Caco-2 (cell line): ENCODE measurements at regions not wholly inside any gene's neighbourhood (a gene's known extent, or its start where the extent isn't known, plus 50 kb on each side); places are given as distances from the start of the nearest gene placed in this dataset.
A peak's percentile ranks its signal among the peaks of the same experiment; 100 is the strongest.

Experiments used
- BruUV-seq: library from RNA; stranded (reverse); fragments of 400-500 nt; replicated peaks from 2 replicates; lab custom pipeline; 2021; lab: Mats Ljungman, UMichigan
- CTCF ChIA-PET: fragments of 300-600 bp; sonication (Branson Sonifier 250); formaldehyde crosslinking; loops from one replicate; lab custom pipeline; 2022; ENCODE audit warnings: antibody characterized with exemption; lab: Charles Lee
- POLR2A ChIA-PET: fragments of 300-600 bp; sonication (Branson Sonifier 250); formaldehyde crosslinking; loops from one replicate; lab custom pipeline; 2022; ENCODE audit warnings: antibody characterized with exemption; lab: Charles Lee
- DNase-seq, 2 experiments: peaks; one replicate each; pipeline versions ENCODE4 v3.0.0 to v3.0.0-alpha.2; 2020 to 2022
- H3K27me3 ChIP-seq: replicated peaks from 2 replicates; pipeline ENCODE4 v1.6.0; 2011; ENCODE audit warnings: low read length; ENCODE audit not compliant: control insufficient read depth, insufficient read depth
- H3K36me3 ChIP-seq: 2 replicates; pipeline ENCODE4 v1.5.1; 2011; ENCODE audit warnings: low read length; ENCODE audit not compliant: control insufficient read depth, insufficient read depth
- H3K4me1 ChIP-seq: fragments of 250-450 bp; sonication (Bioruptor Pico); 2 replicates; pipeline ENCODE4 v1.5.1; 2020; ENCODE audit warnings: mild to moderate bottlenecking
- H3K4me3 ChIP-seq: 2 replicates; pipeline ENCODE4 v1.5.1; 2011; ENCODE audit warnings: low read depth, mild to moderate bottlenecking, control low read depth, low read length
- H3K9me3 ChIP-seq: fragments of 250-450 bp; sonication (Bioruptor Pico); 2 replicates; pipeline ENCODE4 v1.5.1; 2020; ENCODE audit warnings: mild to moderate bottlenecking, moderate library complexity
- H3K27ac Mint-ChIP-seq: one replicate; pipeline ENCODE4 v1.8.0; 2022; ENCODE audit warnings: mixed read lengths; ENCODE audit not compliant: unreplicated experiment
- H3K27me3 Mint-ChIP-seq: one replicate; pipeline ENCODE4 v1.8.0; 2022; ENCODE audit warnings: mixed read lengths; ENCODE audit not compliant: insufficient read depth, unreplicated experiment
- H3K36me3 Mint-ChIP-seq: one replicate; pipeline ENCODE4 v1.8.0; 2022; ENCODE audit warnings: mild to moderate bottlenecking, mixed read lengths; ENCODE audit not compliant: insufficient read depth, unreplicated experiment
- H3K4me1 Mint-ChIP-seq: one replicate; pipeline ENCODE4 v1.8.0; 2022; ENCODE audit warnings: low read depth, mixed read lengths; ENCODE audit not compliant: unreplicated experiment
- H3K4me3 Mint-ChIP-seq: one replicate; pipeline ENCODE4 v1.8.0; 2022; ENCODE audit warnings: mild to moderate bottlenecking, moderate library complexity, mixed read lengths; ENCODE audit not compliant: unreplicated experiment
- H3K9me3 Mint-ChIP-seq: one replicate; pipeline ENCODE4 v1.8.0; 2022; ENCODE audit warnings: mixed read lengths; ENCODE audit not compliant: unreplicated experiment
- intact Hi-C: fragments of 100-400 bp; cut with micrococcal nuclease; formaldehyde crosslinking; loops from one replicate; pipeline ENCODE4 v1.10.0; 2022; ENCODE audit not compliant: unreplicated experiment
- TF ChIP-seq, protein P1 (sequence below), 2 experiments: fragments of 200-600 bp in 1 of 2; IDR thresholded peaks; 1 replicate in 1 of 2; 2 replicates in 1 of 2; pipeline versions ENCODE4 v1.5.1 to v1.8.0; 2011 to 2022; ENCODE audit warnings: antibody characterized with exemption in 1 of 2, control low read depth in 1 of 2, inconsistent platforms in 1 of 2, low read depth in 1 of 2, low read length in 1 of 2, mild to moderate bottlenecking in 1 of 2, moderate library complexity in 1 of 2; ENCODE audit not compliant: insufficient read depth in 1 of 2, severe bottlenecking in 1 of 2, unreplicated experiment in 1 of 2

DNA sequence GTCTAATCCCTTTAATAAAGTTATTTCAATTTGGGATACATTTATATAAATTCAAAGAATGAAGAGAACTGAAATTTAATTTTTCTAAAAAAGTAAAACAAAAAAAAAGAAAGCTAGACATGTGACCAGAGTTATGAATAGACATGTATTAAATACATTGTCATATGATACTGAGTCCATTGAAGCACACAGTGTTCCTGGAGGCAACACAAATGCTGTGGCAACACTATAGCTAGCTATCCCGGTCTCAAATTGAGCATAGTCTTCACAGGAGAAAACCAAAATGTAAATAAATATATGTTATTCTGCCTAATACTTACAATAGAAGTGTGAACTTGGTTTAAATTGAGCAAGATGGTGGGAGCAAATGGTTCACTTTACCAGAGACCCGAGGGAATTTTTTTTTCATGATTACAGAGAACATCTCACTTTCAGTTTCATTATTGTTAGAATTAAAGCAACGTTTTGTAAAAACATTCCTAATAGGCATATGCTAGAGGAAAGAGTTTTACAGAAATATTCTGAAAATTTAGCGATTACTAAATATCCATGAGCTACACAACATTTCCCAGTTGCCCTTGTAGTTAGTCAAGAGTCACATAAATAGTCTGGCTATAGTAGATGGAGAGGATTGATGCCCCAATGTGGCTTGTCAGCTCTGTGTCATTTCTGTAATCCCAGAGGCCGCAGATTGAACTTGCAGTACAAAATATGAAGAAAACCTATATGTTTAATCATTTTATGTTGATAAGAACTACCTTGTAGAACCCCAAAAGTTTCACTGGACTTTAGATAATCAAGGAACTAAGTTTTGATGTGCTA, 775.7 kb upstream of the SPRY2 start:
- ChIA-PET POLR2A (no interaction called here), CTCF (no interaction called here)
- no peaks in the 10 kb centered on the region for H3K36me3 Mint-ChIP-seq
- H3K4me1 Mint-ChIP-seq, result no peaks in the 10 kb centered on the region
- DNase-seq, result no peak
- Histone ChIP-seq H3K36me3 (no peaks in the 10 kb centered on the region), H3K9me3 (no peaks in the 10 kb centered on the region), H3K4me1 (no peaks in the 10 kb centered on the region), H3K4me3 (no peak overlapping the region), H3K27me3 (no peaks in the 10 kb centered on the region)
- no peak overlapping the region for H3K27ac Mint-ChIP-seq
- H3K27me3 Mint-ChIP-seq, result no peaks in the 10 kb centered on the region
- no TSS peak for BruUV-seq
- no peaks in the 10 kb centered on the region for H3K9me3 Mint-ChIP-seq
- TF ChIP-seq, protein P1, sequence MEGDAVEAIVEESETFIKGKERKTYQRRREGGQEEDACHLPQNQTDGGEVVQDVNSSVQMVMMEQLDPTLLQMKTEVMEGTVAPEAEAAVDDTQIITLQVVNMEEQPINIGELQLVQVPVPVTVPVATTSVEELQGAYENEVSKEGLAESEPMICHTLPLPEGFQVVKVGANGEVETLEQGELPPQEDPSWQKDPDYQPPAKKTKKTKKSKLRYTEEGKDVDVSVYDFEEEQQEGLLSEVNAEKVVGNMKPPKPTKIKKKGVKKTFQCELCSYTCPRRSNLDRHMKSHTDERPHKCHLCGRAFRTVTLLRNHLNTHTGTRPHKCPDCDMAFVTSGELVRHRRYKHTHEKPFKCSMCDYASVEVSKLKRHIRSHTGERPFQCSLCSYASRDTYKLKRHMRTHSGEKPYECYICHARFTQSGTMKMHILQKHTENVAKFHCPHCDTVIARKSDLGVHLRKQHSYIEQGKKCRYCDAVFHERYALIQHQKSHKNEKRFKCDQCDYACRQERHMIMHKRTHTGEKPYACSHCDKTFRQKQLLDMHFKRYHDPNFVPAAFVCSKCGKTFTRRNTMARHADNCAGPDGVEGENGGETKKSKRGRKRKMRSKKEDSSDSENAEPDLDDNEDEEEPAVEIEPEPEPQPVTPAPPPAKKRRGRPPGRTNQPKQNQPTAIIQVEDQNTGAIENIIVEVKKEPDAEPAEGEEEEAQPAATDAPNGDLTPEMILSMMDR (IDR thresholded peaks at IDR 0.05; ENCODE audit: insufficient read depth in 1 of 2, low read depth in 1 of 2, low read length in 1 of 2, severe bottlenecking in 1 of 2, unreplicated experiment in 1 of 2), result no peak
- no peak overlapping the region for H3K4me3 Mint-ChIP-seq
- intact Hi-C loops, result no loop called here

- Mint-ChIP-seq H3K4me1 (peaks cover 26% of the 10 kb centered on the region), H3K27me3 (no peaks in the 10 kb centered on the region), H3K27ac (no peak overlapping the region), H3K36me3 (no peaks in the 10 kb centered on the region), H3K4me3 (no peak overlapping the region), H3K9me3 (no peaks in the 10 kb centered on the region)
- POLR2A ChIA-PET, result no interaction called here
- TF ChIP-seq, protein P1 (IDR thresholded peaks at IDR 0.05; ENCODE audit: insufficient read depth in 1 of 2, low read depth in 1 of 2, low read length in 1 of 2, severe bottlenecking in 1 of 2, unreplicated experiment in 1 of 2), result no peak
- H3K4me3 ChIP-seq, result no peak overlapping the region
- no peaks in the 10 kb centered on the region for H3K36me3 ChIP-seq
- DNase-seq, result no peak
- peaks cover 43% of the 10 kb centered on the region for H3K4me1 ChIP-seq
- BruUV-seq, result no TSS peak
- CTCF ChIA-PET, result no interaction called here
- intact Hi-C loops, result no loop called here
- no peaks in the 10 kb centered on the region for H3K9me3 ChIP-seq
- H3K27me3 ChIP-seq, result no peaks in the 10 kb centered on the region
Observed at GRCh38 chr13:81109026-81109425, 768.1 kb upstream of the SPRY2 start.

DNA sequence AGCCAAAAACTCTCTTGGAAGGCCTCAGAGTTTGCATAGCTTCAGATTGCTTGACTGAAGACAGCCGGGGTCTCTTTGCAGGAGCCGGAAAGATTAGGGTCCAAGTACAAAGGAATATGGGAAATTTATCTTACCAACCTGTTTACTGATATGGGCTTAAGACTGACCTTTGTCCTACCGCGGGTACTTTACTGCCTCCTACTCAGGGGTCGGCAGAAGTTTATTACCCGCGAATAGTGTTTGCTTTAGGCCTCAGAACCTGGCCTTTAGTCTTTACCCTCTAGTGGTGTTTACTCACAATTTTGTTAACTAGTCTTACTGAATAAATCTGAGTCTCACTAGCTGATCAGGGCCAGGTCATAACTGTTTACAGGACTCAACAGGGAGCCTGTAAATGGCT, 765.4 kb upstream of the SPRY2 start:
- Mint-ChIP-seq H3K27me3 (no peaks in the 10 kb centered on the region), H3K4me3 (peak overlapping the region; percentile 57), H3K36me3 (no peaks in the 10 kb centered on the region), H3K4me1 (peaks cover 26% of the 10 kb centered on the region), H3K27ac (peak overlapping the region; percentile 82), H3K9me3 (peaks cover 5% of the 10 kb centered on the region)
- ChIA-PET CTCF (interaction anchor here (0.7 to 1.4 kb wide), 3 partner anchors 13 to 94 kb away, joined by 3 to 6 read pairs (median 4); no protein-coding TSS in a partner anchor), POLR2A (interaction anchor here (0.8 kb wide), 1 partner anchor 32 kb away, joined by 3 read pairs; no protein-coding TSS in a partner anchor)
- H3K4me3 ChIP-seq, result no peak overlapping the region
- DNase-seq, result peak; percentile 75 to 92
- no peaks in the 10 kb centered on the region for H3K36me3 ChIP-seq
- TF ChIP-seq, protein P1 (IDR thresholded peaks at IDR 0.05; ENCODE audit: insufficient read depth in 1 of 2, low read depth in 1 of 2, low read length in 1 of 2, severe bottlenecking in 1 of 2, unreplicated experiment in 1 of 2), result no peak
- intact Hi-C loops, result loop anchor here (1.0 kb wide), 3 partner anchors 34 to 58 kb away; no protein-coding TSS in a partner anchor
- no peaks in the 10 kb centered on the region for H3K27me3 ChIP-seq
- H3K4me1 ChIP-seq, result peaks cover 54% of the 10 kb centered on the region
- no peaks in the 10 kb centered on the region; the same call in 1 of the 2 replicates for H3K9me3 ChIP-seq
- no TSS peak for BruUV-seq
